ENCODE measurements at regions not wholly inside any gene's neighbourhood (a gene's known extent, or its start where the extent isn't known, plus 50 kb on each side); places are given as distances from the start of the nearest gene placed in this dataset.

GRCh38 chr14:31930493-31931240 lies 146.4 kb upstream of the ARHGAP5 start:
- H3K4me3 Mint-ChIP-seq (ENCODE audit: unreplicated experiment), result no peak overlapping the region
- no peaks in the 10 kb centered on the region for H3K27me3 Mint-ChIP-seq (ENCODE audit: unreplicated experiment)
- H3K27ac Mint-ChIP-seq (ENCODE audit: unreplicated experiment), result no peak overlapping the region
- H3K36me3 Mint-ChIP-seq (ENCODE audit: low read depth, unreplicated experiment), result no peaks in the 10 kb centered on the region
- H3K4me1 Mint-ChIP-seq (ENCODE audit: unreplicated experiment), result peaks cover 25% of the 10 kb centered on the region
- no peaks in the 10 kb centered on the region for H3K9me3 Mint-ChIP-seq (ENCODE audit: unreplicated experiment)
- TF ChIP-seq CTCF (IDR thresholded peaks at IDR 0.05; ENCODE audit: unreplicated experiment), result no peak
- no peak for DNase-seq (ENCODE audit: low spot score)

DNA sequence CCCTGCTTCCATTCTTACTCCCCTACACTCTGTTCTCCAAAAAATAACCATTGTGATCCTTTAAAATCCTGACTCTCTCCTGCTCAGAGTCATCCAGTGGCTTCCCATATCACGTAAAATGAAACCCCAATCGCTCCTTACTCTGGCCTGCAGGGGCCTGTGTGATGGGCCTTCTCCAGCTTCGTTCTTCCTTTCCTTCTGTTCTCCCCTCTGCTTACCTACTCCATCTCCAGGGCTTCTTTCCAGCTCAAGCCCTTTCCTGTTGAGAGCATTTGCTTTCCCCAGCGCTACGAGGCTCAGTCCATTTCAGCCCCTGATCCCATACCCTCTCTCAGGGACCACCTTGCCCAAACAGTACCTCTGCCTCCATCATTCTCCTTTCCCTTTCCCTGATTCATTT lies 144.4 kb upstream of the ARHGAP5 start:
- H3K27me3 Mint-ChIP-seq (ENCODE audit: unreplicated experiment), result no peaks in the 10 kb centered on the region
- peaks cover 17% of the 10 kb centered on the region for H3K4me1 Mint-ChIP-seq (ENCODE audit: unreplicated experiment)
- H3K4me3 Mint-ChIP-seq (ENCODE audit: unreplicated experiment), result no peak overlapping the region
- no peak for DNase-seq (ENCODE audit: low spot score)
- H3K9me3 Mint-ChIP-seq (ENCODE audit: unreplicated experiment), result no peaks in the 10 kb centered on the region
- no peak for TF ChIP-seq CTCF (IDR thresholded peaks at IDR 0.05; ENCODE audit: unreplicated experiment)
- no peaks in the 10 kb centered on the region for H3K36me3 Mint-ChIP-seq (ENCODE audit: low read depth, unreplicated experiment)
- no peak overlapping the region for H3K27ac Mint-ChIP-seq (ENCODE audit: unreplicated experiment)

DNA sequence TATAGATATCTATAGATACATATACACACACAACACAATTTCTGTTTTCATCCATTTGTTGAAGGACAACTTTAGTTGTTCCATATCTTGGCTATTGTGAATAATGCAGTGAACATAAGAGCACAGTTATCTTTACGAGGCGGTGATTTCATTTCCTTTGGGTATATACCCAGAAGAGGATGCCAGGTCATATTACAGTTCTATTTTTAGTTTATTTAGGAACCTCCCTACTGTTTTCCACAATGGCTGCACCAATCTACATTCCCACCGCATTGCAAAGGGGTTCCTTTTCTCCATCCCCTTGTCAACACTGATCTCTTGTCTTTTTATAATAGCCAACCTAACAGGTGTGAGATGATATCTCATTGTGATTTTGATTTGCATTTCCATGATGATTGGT lies 143.4 kb upstream of the ARHGAP5 start:
- no peaks in the 10 kb centered on the region for H3K36me3 Mint-ChIP-seq (ENCODE audit: low read depth, unreplicated experiment)
- H3K4me1 Mint-ChIP-seq (ENCODE audit: unreplicated experiment), result peaks cover 17% of the 10 kb centered on the region
- no peak overlapping the region for H3K4me3 Mint-ChIP-seq (ENCODE audit: unreplicated experiment)
- no peak overlapping the region for H3K27ac Mint-ChIP-seq (ENCODE audit: unreplicated experiment)
- no peak for DNase-seq (ENCODE audit: low spot score)
- TF ChIP-seq CTCF (IDR thresholded peaks at IDR 0.05; ENCODE audit: unreplicated experiment), result no peak
- H3K27me3 Mint-ChIP-seq (ENCODE audit: unreplicated experiment), result no peaks in the 10 kb centered on the region
- H3K9me3 Mint-ChIP-seq (ENCODE audit: unreplicated experiment), result no peaks in the 10 kb centered on the region

GRCh38 chr14:31934767-31935266 lies 142.3 kb upstream of the ARHGAP5 start:
- peak overlapping the region; percentile 50 for H3K27ac Mint-ChIP-seq (ENCODE audit: unreplicated experiment)
- TF ChIP-seq CTCF (IDR thresholded peaks at IDR 0.05; ENCODE audit: unreplicated experiment), result no peak
- H3K4me3 Mint-ChIP-seq (ENCODE audit: unreplicated experiment), result no peak overlapping the region
- DNase-seq (ENCODE audit: low spot score), result peak; percentile 32
- no peaks in the 10 kb centered on the region for H3K27me3 Mint-ChIP-seq (ENCODE audit: unreplicated experiment)
- H3K4me1 Mint-ChIP-seq (ENCODE audit: unreplicated experiment), result peaks cover 17% of the 10 kb centered on the region
- no peaks in the 10 kb centered on the region for H3K36me3 Mint-ChIP-seq (ENCODE audit: low read depth, unreplicated experiment)
- no peaks in the 10 kb centered on the region for H3K9me3 Mint-ChIP-seq (ENCODE audit: unreplicated experiment)

DNA sequence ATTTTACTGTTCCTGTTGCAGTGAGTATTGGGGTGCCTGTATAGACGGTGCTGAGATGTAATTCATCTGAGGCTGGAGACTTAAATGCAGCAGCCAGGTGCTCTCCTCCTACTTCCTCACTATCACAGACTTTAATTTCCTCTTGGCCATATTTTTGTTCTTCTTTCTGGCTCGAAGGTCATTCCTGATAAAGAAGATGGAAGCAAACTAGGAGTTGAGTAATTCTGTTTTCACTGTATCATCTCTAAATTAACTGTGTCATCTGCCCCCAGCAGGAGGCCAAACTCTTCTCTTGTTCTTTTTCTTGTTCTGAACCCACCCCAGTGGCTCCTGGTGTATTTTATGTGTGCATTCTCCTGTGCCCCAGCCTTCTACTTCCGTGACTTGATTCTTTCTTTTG lies 141.7 kb upstream of the ARHGAP5 start:
- H3K27ac Mint-ChIP-seq (ENCODE audit: unreplicated experiment), result peak overlapping the region; percentile 15
- H3K27me3 Mint-ChIP-seq (ENCODE audit: unreplicated experiment), result no peaks in the 10 kb centered on the region
- TF ChIP-seq CTCF (IDR thresholded peaks at IDR 0.05; ENCODE audit: unreplicated experiment), result no peak
- H3K36me3 Mint-ChIP-seq (ENCODE audit: low read depth, unreplicated experiment), result no peaks in the 10 kb centered on the region
- peaks cover 17% of the 10 kb centered on the region for H3K4me1 Mint-ChIP-seq (ENCODE audit: unreplicated experiment)
- no peak for DNase-seq (ENCODE audit: low spot score)
- no peaks in the 10 kb centered on the region for H3K9me3 Mint-ChIP-seq (ENCODE audit: unreplicated experiment)
- H3K4me3 Mint-ChIP-seq (ENCODE audit: unreplicated experiment), result no peak overlapping the region
